Aorta (tissue), 5 donors: ENCODE measurements at regions not wholly inside any gene's neighbourhood (a gene's known extent, or its start where the extent isn't known, plus 50 kb on each side); places are given as distances from the start of the nearest gene placed in this dataset.

ENCODE experiments used
- ATAC-seq: fragments of 200-7000 bp; cut with Tn5 transposase; one replicate; pipeline ENCODE4 v1.9.1; 2022; ENCODE audit warnings: moderate library complexity; ENCODE audit not compliant: low FRiP score
- DNase-seq, 2 donors: peaks; one replicate each; pipeline ENCODE4 v3.0.0-alpha.2; 2020
- H3K27ac ChIP-seq, 2 donors: one replicate each; pipeline ENCODE4 v1.5.1; 2013; ENCODE audit warnings: low read length in 2 of 2, mild to moderate bottlenecking in 2 of 2, moderate library complexity in 2 of 2, control low read depth in 1 of 2, inconsistent platforms in 1 of 2, low read depth in 1 of 2
- H3K27me3 ChIP-seq, 2 donors: one replicate each; pipeline ENCODE4 v1.6.1; 2013; ENCODE audit warnings: control low read depth in 1 of 2, low read length in 1 of 2, mild to moderate bottlenecking in 1 of 2, moderate library complexity in 1 of 2; ENCODE audit not compliant: insufficient read depth in 2 of 2, control insufficient read depth in 1 of 2
- H3K36me3 ChIP-seq, 2 donors: one replicate each; pipeline ENCODE4 v1.6.1; 2013; ENCODE audit warnings: control low read depth in 1 of 2, low read length in 1 of 2, mild to moderate bottlenecking in 1 of 2; ENCODE audit not compliant: insufficient read depth in 2 of 2, control insufficient read depth in 1 of 2
- H3K4me1 ChIP-seq, 2 donors: one replicate each; pipeline ENCODE4 v1.6.1; 2013; ENCODE audit warnings: low read length in 2 of 2, control low read depth in 1 of 2, mild to moderate bottlenecking in 1 of 2, moderate library complexity in 1 of 2; ENCODE audit not compliant: insufficient read depth in 2 of 2, control insufficient read depth in 1 of 2
- H3K4me3 ChIP-seq, 2 donors: one replicate each; pipeline ENCODE4 v1.5.1; 2013; ENCODE audit warnings: low read length in 2 of 2, control low read depth in 1 of 2, mild to moderate bottlenecking in 1 of 2
- H3K9me3 ChIP-seq: one replicate; pipeline ENCODE4 v1.6.1; 2013; ENCODE audit warnings: mild to moderate bottlenecking, low read length; ENCODE audit not compliant: control insufficient read depth
- WGBS, 2 donors: extraction: QIAGEN DNeasy Blood & Tissue Kit; methylation state at CpG; one replicate each; pipeline ENCODE4 v1.1.7; 2013; 5-methylcytosine and 5-hydroxymethylcytosine counted together
- intact Hi-C, 2 donors: fragments of 100-400 bp; cut with DNase I; formaldehyde crosslinking; loops; one replicate each; pipeline versions ENCODE4 v1.14.2 to v1.15.0; 2022
- donor health status: healthy with polysubstance abuse.
- donor health status: Bipolar disorder and iron deficiency.
- donor health status: DM: no; HTN: no; CAD: no.
- donor health status: DM: no; HTN: no; CAD: no.
- donor health status: DM: yes; HTN: yes; CAD: no.

- ATAC-seq (no peak), DNase-seq (no peak)
- Histone ChIP-seq H3K9me3 (no peaks in the 10 kb centered on the region), H3K27me3 (no peaks in the 10 kb centered on the region), H3K36me3 (no peaks in the 10 kb centered on the region), H3K27ac (no peak overlapping the region), H3K4me1 (no peaks in the 10 kb centered on the region), H3K4me3 (no peak overlapping the region)
- intact Hi-C loops: no loop called here
- 91 to 94% methylated on average over 6 of the region's 6 CpGs for WGBS, 2 donors
These were observed 420.5 kb upstream of the MEIS1 start for GRCh38 chr2:66014450-66014849.

GRCh38 chr2:66013456-66013855 lies 421.5 kb upstream of the MEIS1 start:
- intact Hi-C loops: no loop called here
- ATAC-seq: no peak
- Histone ChIP-seq H3K27me3 (no peaks in the 10 kb centered on the region), H3K36me3 (no peaks in the 10 kb centered on the region), H3K27ac (no peak overlapping the region), H3K4me3 (no peak overlapping the region), H3K4me1 (no peaks in the 10 kb centered on the region), H3K9me3 (no peaks in the 10 kb centered on the region)
- no peak for DNase-seq

- Histone ChIP-seq H3K27ac (no peak overlapping the region), H3K4me3 (no peak overlapping the region), H3K27me3 (no peaks in the 10 kb centered on the region), H3K4me1 (no peaks in the 10 kb centered on the region), H3K36me3 (no peaks in the 10 kb centered on the region), H3K9me3 (no peaks in the 10 kb centered on the region)
- intact Hi-C loops: no loop called here
- DNase-seq (no peak), ATAC-seq (no peak)
These were observed 431.0 kb upstream of the MEIS1 start for GRCh38 chr2:66003931-66004330.

GRCh38 chr2:66001538-66001937 lies 433.4 kb upstream of the MEIS1 start:
- no peak for ATAC-seq
- Histone ChIP-seq H3K4me1 (no peaks in the 10 kb centered on the region), H3K27me3 (no peaks in the 10 kb centered on the region), H3K4me3 (no peak overlapping the region), H3K9me3 (no peaks in the 10 kb centered on the region), H3K36me3 (no peaks in the 10 kb centered on the region), H3K27ac (no peak overlapping the region)
- DNase-seq: no peak
- intact Hi-C loops: no loop called here
- WGBS, 2 donors: 93 to 94% methylated on average over 2 of the region's 2 CpGs

GRCh38 chr2:66000901-66001300 lies 434.0 kb upstream of the MEIS1 start:
- DNase-seq (no peak), ATAC-seq (no peak)
- Histone ChIP-seq H3K9me3 (no peaks in the 10 kb centered on the region), H3K36me3 (no peaks in the 10 kb centered on the region), H3K27ac (no peak overlapping the region), H3K4me3 (no peak overlapping the region), H3K4me1 (no peaks in the 10 kb centered on the region), H3K27me3 (no peaks in the 10 kb centered on the region)
- WGBS, 2 donors: 86 to 88% methylated on average over 1 of the region's 1 CpG
- intact Hi-C loops: no loop called here

- no peak overlapping the region for H3K27ac ChIP-seq
- no peaks in the 10 kb centered on the region for H3K27me3 ChIP-seq
- WGBS, 2 donors: 49 to 70% methylated on average over 2 of the region's 2 CpGs
- no peak for DNase-seq
- H3K4me3 ChIP-seq: no peak overlapping the region
- no peak for ATAC-seq
- no peaks in the 10 kb centered on the region for H3K9me3 ChIP-seq
- H3K4me1 ChIP-seq: no peaks in the 10 kb centered on the region
- intact Hi-C loops: no loop called here
- no peaks in the 10 kb centered on the region for H3K36me3 ChIP-seq
These were observed 435.1 kb upstream of the MEIS1 start for GRCh38 chr2:65999796-66000195.

- Histone ChIP-seq H3K27me3 (no peaks in the 10 kb centered on the region), H3K4me3 (no peak overlapping the region), H3K36me3 (no peaks in the 10 kb centered on the region), H3K9me3 (no peaks in the 10 kb centered on the region), H3K4me1 (no peaks in the 10 kb centered on the region), H3K27ac (no peak overlapping the region)
- 58 to 79% methylated on average over 2 of the region's 2 CpGs for WGBS, 2 donors
- DNase-seq: no peak
- no peak for ATAC-seq
- intact Hi-C loops: no loop called here
These were observed 435.8 kb upstream of the MEIS1 start for GRCh38 chr2:65999103-65999502.

- Histone ChIP-seq H3K4me1 (no peaks in the 10 kb centered on the region), H3K27ac (no peak overlapping the region), H3K36me3 (no peaks in the 10 kb centered on the region), H3K4me3 (no peak overlapping the region), H3K9me3 (no peaks in the 10 kb centered on the region), H3K27me3 (no peaks in the 10 kb centered on the region)
- intact Hi-C loops: no loop called here
- no peak for DNase-seq
- 0 to 68% methylated on average over 1 of the region's 1 CpG for WGBS, 2 donors
- no peak for ATAC-seq
These were observed 437.0 kb upstream of the MEIS1 start for GRCh38 chr2:65997961-65998360.

GRCh38 chr2:65992198-65992554 lies 442.7 kb upstream of the MEIS1 start:
- Histone ChIP-seq H3K27me3 (no peaks in the 10 kb centered on the region), H3K4me3 (no peak overlapping the region), H3K27ac (no peak overlapping the region), H3K36me3 (no peaks in the 10 kb centered on the region), H3K9me3 (peaks cover 2% of the 10 kb centered on the region), H3K4me1 (no peaks in the 10 kb centered on the region)
- intact Hi-C loops: no loop called here
- DNase-seq (no peak), ATAC-seq (no peak)
- 80 to 81% methylated on average over 4 of the region's 4 CpGs for WGBS, 2 donors
